ENCODE measurements at regions not wholly inside any gene's neighbourhood (a gene's known extent, or its start where the extent isn't known, plus 50 kb on each side); places are given as distances from the start of the nearest gene placed in this dataset.

- H3K4me3 ChIP-seq = no peak overlapping the region
- TF ChIP-seq, protein P1, sequence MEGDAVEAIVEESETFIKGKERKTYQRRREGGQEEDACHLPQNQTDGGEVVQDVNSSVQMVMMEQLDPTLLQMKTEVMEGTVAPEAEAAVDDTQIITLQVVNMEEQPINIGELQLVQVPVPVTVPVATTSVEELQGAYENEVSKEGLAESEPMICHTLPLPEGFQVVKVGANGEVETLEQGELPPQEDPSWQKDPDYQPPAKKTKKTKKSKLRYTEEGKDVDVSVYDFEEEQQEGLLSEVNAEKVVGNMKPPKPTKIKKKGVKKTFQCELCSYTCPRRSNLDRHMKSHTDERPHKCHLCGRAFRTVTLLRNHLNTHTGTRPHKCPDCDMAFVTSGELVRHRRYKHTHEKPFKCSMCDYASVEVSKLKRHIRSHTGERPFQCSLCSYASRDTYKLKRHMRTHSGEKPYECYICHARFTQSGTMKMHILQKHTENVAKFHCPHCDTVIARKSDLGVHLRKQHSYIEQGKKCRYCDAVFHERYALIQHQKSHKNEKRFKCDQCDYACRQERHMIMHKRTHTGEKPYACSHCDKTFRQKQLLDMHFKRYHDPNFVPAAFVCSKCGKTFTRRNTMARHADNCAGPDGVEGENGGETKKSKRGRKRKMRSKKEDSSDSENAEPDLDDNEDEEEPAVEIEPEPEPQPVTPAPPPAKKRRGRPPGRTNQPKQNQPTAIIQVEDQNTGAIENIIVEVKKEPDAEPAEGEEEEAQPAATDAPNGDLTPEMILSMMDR (IDR thresholded peaks at IDR 0.05) = no peak
- no peaks in the 10 kb centered on the region for H3K27me3 ChIP-seq (replicated peaks; ENCODE audit: insufficient read depth)
- no peak overlapping the region for H3K27ac ChIP-seq
- ATAC-seq (ENCODE audit: insufficient number of reproducible peaks, low FRiP score, low read depth) = no peak
- no peaks in the 10 kb centered on the region for H3K9me3 ChIP-seq
- DNase-seq (ENCODE audit: low spot score) = no peak
- H3K36me3 ChIP-seq = no peaks in the 10 kb centered on the region
- H3K4me1 ChIP-seq (ENCODE audit: control insufficient read depth in 1 of 2, low read depth in 2 of 2) = no peaks in the 10 kb centered on the region
Observed at GRCh38 chr12:114884575-114884974, 200.6 kb upstream of the TBX3 start.

GRCh38 chr12:114882083-114882482 lies 198.1 kb upstream of the TBX3 start:
- no peaks in the 10 kb centered on the region for H3K27me3 ChIP-seq (replicated peaks; ENCODE audit: insufficient read depth)
- no peaks in the 10 kb centered on the region for H3K4me1 ChIP-seq (ENCODE audit: control insufficient read depth in 1 of 2, low read depth in 2 of 2)
- H3K9me3 ChIP-seq = no peaks in the 10 kb centered on the region
- no peak overlapping the region for H3K27ac ChIP-seq
- ATAC-seq (ENCODE audit: insufficient number of reproducible peaks, low FRiP score, low read depth) (no peak), DNase-seq (ENCODE audit: low spot score) (no peak)
- H3K36me3 ChIP-seq = no peaks in the 10 kb centered on the region
- no peak overlapping the region for H3K4me3 ChIP-seq
- TF ChIP-seq, protein P1 (IDR thresholded peaks at IDR 0.05) = no peak

DNA sequence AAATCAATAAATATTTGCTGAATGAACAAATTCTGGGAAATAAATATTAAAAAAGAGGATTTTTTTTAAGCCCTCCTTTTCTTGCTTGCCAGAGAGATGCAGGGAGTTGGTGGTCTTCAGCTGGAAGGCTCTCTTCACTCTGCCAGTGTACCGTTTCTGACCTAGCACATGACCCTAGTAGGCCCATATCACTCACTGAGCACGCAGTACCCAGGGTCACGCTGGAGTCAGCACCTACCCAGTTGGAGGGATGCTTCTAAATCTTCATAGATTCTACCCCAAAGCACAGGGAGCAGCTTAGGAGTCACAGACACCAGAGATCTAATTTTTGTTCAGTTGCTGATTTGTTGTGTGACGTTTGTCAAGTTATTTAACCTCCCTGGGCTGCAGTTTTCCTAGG lies 195.4 kb upstream of the TBX3 start:
- DNase-seq (ENCODE audit: low spot score) (no peak), ATAC-seq (ENCODE audit: insufficient number of reproducible peaks, low FRiP score, low read depth) (no peak)
- Histone ChIP-seq H3K27ac (no peak overlapping the region), H3K4me1 (ENCODE audit: control insufficient read depth in 1 of 2, low read depth in 2 of 2) (no peaks in the 10 kb centered on the region), H3K27me3 (replicated peaks; ENCODE audit: insufficient read depth) (no peaks in the 10 kb centered on the region), H3K36me3 (no peaks in the 10 kb centered on the region), H3K9me3 (no peaks in the 10 kb centered on the region), H3K4me3 (no peak overlapping the region)
- TF ChIP-seq, protein P1 (IDR thresholded peaks at IDR 0.05) = no peak

- no peak for ATAC-seq (ENCODE audit: insufficient number of reproducible peaks, low FRiP score, low read depth)
- H3K4me1 ChIP-seq (ENCODE audit: control insufficient read depth in 1 of 2, low read depth in 2 of 2) = no peaks in the 10 kb centered on the region
- H3K27ac ChIP-seq = no peak overlapping the region
- DNase-seq (ENCODE audit: low spot score) = no peak
- no peaks in the 10 kb centered on the region for H3K36me3 ChIP-seq
- TF ChIP-seq, protein P1 (IDR thresholded peaks at IDR 0.05) = no peak
- H3K9me3 ChIP-seq = no peaks in the 10 kb centered on the region
- no peak overlapping the region for H3K4me3 ChIP-seq
- no peaks in the 10 kb centered on the region for H3K27me3 ChIP-seq (replicated peaks; ENCODE audit: insufficient read depth)
Observed at GRCh38 chr12:114878781-114879180, 194.8 kb upstream of the TBX3 start.

DNA sequence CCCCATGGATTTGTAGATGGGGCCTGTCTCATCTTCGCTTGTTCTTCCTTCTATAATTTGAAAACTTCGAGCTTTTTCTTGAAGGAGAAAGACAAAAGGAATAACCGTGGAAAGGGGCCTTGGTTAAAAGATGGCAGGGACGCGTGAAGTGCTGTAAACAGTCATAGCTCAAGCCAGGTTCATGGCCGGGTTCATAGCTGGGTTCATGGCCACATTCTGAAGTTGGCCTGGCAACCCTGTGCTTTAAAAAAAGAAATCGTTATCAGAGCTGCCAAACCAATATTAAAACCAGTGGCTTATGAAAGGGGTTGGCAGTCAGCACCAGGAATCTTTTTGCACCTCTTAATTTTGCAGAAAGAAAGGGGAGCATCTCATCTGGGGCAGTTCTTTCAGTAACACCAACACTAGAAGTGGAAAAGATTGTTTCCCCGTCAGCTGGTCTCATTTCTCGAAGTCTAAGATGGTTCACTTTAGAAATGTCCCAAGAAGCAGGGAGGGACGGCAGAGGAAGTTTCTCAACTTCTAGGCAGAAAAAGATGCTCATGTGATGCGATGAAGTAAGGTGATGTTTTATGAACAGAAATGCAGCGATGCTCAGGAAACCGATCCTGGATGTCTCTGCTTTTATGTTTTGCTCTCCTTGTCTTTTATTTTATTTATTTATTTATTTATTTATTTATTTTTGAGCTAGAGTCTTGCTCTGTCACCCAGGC lies 193.1 kb upstream of the TBX3 start:
- TF ChIP-seq, protein P1 (IDR thresholded peaks at IDR 0.05) = no peak
- ATAC-seq (ENCODE audit: insufficient number of reproducible peaks, low FRiP score, low read depth) (no peak), DNase-seq (ENCODE audit: low spot score) (no peak)
- H3K27me3 ChIP-seq (replicated peaks; ENCODE audit: insufficient read depth) = no peaks in the 10 kb centered on the region
- H3K36me3 ChIP-seq = no peaks in the 10 kb centered on the region
- H3K27ac ChIP-seq = no peak overlapping the region
- no peak overlapping the region for H3K4me3 ChIP-seq
- H3K9me3 ChIP-seq = no peaks in the 10 kb centered on the region
- no peaks in the 10 kb centered on the region for H3K4me1 ChIP-seq (ENCODE audit: control insufficient read depth in 1 of 2, low read depth in 2 of 2)

Data from thoracic aorta (tissue), 2 donors.